ENCODE measurements at regions not wholly inside any gene's neighbourhood (a gene's known extent, or its start where the extent isn't known, plus 50 kb on each side); places are given as distances from the start of the nearest gene placed in this dataset.

- TF ChIP-seq POLR2A (IDR thresholded peaks at IDR 0.05; ENCODE audit: low read depth, low read length) = no peak
- TF ChIP-seq TAF1 (IDR thresholded peaks at IDR 0.05; ENCODE audit: borderline replicate concordance, low read depth, low read length) = no peak
- no peak for TF ChIP-seq POLR2AphosphoS5 (IDR thresholded peaks at IDR 0.05; ENCODE audit: low read depth, low read length)
- DNase-seq (ENCODE audit: insufficient read length) (no peak), FAIRE-seq (no peak)
Observed at GRCh38 chr5:174664180-174664850, 60.1 kb upstream of the MSX2 start.

GRCh38 chr5:174665347-174665746, 59.0 kb upstream of the MSX2 start:
- TF ChIP-seq TAF1 (IDR thresholded peaks at IDR 0.05; ENCODE audit: borderline replicate concordance, low read depth, low read length) (no peak), POLR2AphosphoS5 (IDR thresholded peaks at IDR 0.05; ENCODE audit: low read depth, low read length) (no peak), POLR2A (IDR thresholded peaks at IDR 0.05; ENCODE audit: low read depth, low read length) (no peak)
- FAIRE-seq = no peak
- DNase-seq (ENCODE audit: insufficient read length) = no peak

GRCh38 chr5:174667526-174667925, 56.9 kb upstream of the MSX2 start:
- FAIRE-seq = no peak
- DNase-seq (ENCODE audit: insufficient read length) = no peak
- TF ChIP-seq POLR2AphosphoS5 (IDR thresholded peaks at IDR 0.05; ENCODE audit: low read depth, low read length) (no peak), TAF1 (IDR thresholded peaks at IDR 0.05; ENCODE audit: borderline replicate concordance, low read depth, low read length) (no peak), POLR2A (IDR thresholded peaks at IDR 0.05; ENCODE audit: low read depth, low read length) (no peak)

- FAIRE-seq = no peak
- no peak for DNase-seq (ENCODE audit: insufficient read length)
- TF ChIP-seq POLR2AphosphoS5 (IDR thresholded peaks at IDR 0.05; ENCODE audit: low read depth, low read length) = no peak
- TF ChIP-seq TAF1 (IDR thresholded peaks at IDR 0.05; ENCODE audit: borderline replicate concordance, low read depth, low read length) = no peak
- no peak for TF ChIP-seq POLR2A (IDR thresholded peaks at IDR 0.05; ENCODE audit: low read depth, low read length)
Observed at GRCh38 chr5:174668349-174668748, 56.0 kb upstream of the MSX2 start.

Data from GM12892 (cell line).